Ishikawa (cell line): ENCODE measurements at regions not wholly inside any gene's neighbourhood (a gene's known extent, or its start where the extent isn't known, plus 50 kb on each side); places are given as distances from the start of the nearest gene placed in this dataset.

Source experiments
- CEBPB ChIP-seq: IDR thresholded peaks from 2 replicates; pipeline ENCODE4 v1.6.1; 2012
- CREB1 ChIP-seq: IDR thresholded peaks from 2 replicates; pipeline ENCODE4 v1.6.1; 2012; ENCODE audit warnings: low read depth
- EGR1 ChIP-seq: IDR thresholded peaks from 2 replicates; pipeline ENCODE4 v1.6.1; 2012
- EP300 ChIP-seq: IDR thresholded peaks from 2 replicates; pipeline ENCODE4 v1.6.1; 2012; ENCODE audit warnings: borderline replicate concordance
- FOXM1 ChIP-seq: IDR thresholded peaks from 2 replicates; pipeline ENCODE4 v1.6.1; 2012; ENCODE audit warnings: low read depth, borderline replicate concordance
- MAX ChIP-seq: IDR thresholded peaks from 2 replicates; pipeline ENCODE4 v1.6.1; 2012
- NFIC ChIP-seq: IDR thresholded peaks from 2 replicates; pipeline ENCODE4 v1.6.1; 2012
- RAD21 ChIP-seq: IDR thresholded peaks from 2 replicates; pipeline ENCODE4 v1.6.1; 2012; ENCODE audit warnings: low read depth
- TAF1 ChIP-seq: IDR thresholded peaks from 2 replicates; pipeline ENCODE4 v1.6.1; 2012; ENCODE audit warnings: low read depth, mild to moderate bottlenecking
- TCF12 ChIP-seq: IDR thresholded peaks from 2 replicates; pipeline ENCODE4 v1.6.1; 2012; ENCODE audit warnings: low read depth
- TEAD4 ChIP-seq: IDR thresholded peaks from 2 replicates; pipeline ENCODE4 v1.6.1; 2012
- YY1 ChIP-seq: IDR thresholded peaks from 2 replicates; pipeline ENCODE4 v1.6.1; 2012; ENCODE audit warnings: low read depth
- ZBTB7A ChIP-seq: IDR thresholded peaks from 2 replicates; pipeline ENCODE4 v1.6.1; 2012; ENCODE audit warnings: low read depth
- TF ChIP-seq, protein P1 (sequence below): IDR thresholded peaks from 2 replicates; pipeline ENCODE4 v1.6.1; 2012
- TF ChIP-seq, protein P2 (sequence below): IDR thresholded peaks from 2 replicates; pipeline ENCODE4 v1.6.1; 2012; ENCODE audit warnings: low read depth, mild to moderate bottlenecking

- TF ChIP-seq TCF12 (no peak), RAD21 (no peak), EP300 (no peak), CEBPB (no peak), ZBTB7A (no peak), YY1 (no peak)
Observed at GRCh38 chr3:176068750-176069149, 1128.5 kb downstream of the TBL1XR1 start.

- no peak for TF ChIP-seq NFIC
- TF ChIP-seq FOXM1, result no peak
Observed at GRCh38 chr3:176058856-176059255, 1138.4 kb downstream of the TBL1XR1 start.

- TF ChIP-seq YY1, result no peak
Observed at GRCh38 chr3:176055836-176056235, 1141.4 kb downstream of the TBL1XR1 start.

- TF ChIP-seq ZBTB7A (no peak), YY1 (no peak), FOXM1 (no peak), CREB1 (no peak), NFIC (no peak), CEBPB (no peak), TEAD4 (no peak), MAX (no peak), EGR1 (no peak), TAF1 (no peak), TCF12 (no peak), EP300 (no peak), RAD21 (no peak)
- TF ChIP-seq, protein P1, sequence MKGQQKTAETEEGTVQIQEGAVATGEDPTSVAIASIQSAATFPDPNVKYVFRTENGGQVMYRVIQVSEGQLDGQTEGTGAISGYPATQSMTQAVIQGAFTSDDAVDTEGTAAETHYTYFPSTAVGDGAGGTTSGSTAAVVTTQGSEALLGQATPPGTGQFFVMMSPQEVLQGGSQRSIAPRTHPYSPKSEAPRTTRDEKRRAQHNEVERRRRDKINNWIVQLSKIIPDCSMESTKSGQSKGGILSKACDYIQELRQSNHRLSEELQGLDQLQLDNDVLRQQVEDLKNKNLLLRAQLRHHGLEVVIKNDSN, result no peak
- TF ChIP-seq, protein P2, sequence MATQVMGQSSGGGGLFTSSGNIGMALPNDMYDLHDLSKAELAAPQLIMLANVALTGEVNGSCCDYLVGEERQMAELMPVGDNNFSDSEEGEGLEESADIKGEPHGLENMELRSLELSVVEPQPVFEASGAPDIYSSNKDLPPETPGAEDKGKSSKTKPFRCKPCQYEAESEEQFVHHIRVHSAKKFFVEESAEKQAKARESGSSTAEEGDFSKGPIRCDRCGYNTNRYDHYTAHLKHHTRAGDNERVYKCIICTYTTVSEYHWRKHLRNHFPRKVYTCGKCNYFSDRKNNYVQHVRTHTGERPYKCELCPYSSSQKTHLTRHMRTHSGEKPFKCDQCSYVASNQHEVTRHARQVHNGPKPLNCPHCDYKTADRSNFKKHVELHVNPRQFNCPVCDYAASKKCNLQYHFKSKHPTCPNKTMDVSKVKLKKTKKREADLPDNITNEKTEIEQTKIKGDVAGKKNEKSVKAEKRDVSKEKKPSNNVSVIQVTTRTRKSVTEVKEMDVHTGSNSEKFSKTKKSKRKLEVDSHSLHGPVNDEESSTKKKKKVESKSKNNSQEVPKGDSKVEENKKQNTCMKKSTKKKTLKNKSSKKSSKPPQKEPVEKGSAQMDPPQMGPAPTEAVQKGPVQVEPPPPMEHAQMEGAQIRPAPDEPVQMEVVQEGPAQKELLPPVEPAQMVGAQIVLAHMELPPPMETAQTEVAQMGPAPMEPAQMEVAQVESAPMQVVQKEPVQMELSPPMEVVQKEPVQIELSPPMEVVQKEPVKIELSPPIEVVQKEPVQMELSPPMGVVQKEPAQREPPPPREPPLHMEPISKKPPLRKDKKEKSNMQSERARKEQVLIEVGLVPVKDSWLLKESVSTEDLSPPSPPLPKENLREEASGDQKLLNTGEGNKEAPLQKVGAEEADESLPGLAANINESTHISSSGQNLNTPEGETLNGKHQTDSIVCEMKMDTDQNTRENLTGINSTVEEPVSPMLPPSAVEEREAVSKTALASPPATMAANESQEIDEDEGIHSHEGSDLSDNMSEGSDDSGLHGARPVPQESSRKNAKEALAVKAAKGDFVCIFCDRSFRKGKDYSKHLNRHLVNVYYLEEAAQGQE, result no peak
Observed at GRCh38 chr3:176051766-176052165, 1145.5 kb downstream of the TBL1XR1 start.

DNA sequence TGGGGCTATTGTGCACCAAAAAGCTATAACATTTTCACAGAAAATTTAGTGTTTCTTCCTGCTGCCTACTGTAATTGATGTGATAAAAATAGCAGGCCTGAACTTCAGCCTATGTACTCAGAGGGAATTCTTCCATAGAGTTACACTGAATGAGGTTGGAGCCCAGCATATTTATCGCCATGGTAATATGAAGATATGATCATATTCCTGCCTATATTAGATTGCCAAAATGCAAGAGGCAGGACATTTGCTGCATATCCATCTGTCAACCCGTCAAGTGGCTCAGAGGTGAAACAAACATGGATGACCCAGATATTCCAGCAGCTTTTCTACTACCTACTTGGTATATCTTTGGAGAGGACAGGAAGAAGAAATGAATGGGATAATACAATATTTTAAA, 1150.6 kb downstream of the TBL1XR1 start:
- TF ChIP-seq CEBPB (no peak), TAF1 (no peak), ZBTB7A (no peak), TEAD4 (no peak), NFIC (no peak), YY1 (no peak), TCF12 (no peak), FOXM1 (no peak), EGR1 (no peak)
- TF ChIP-seq, protein P2, result no peak

GRCh38 chr3:176041812-176042211, 1155.5 kb downstream of the TBL1XR1 start:
- no peak for TF ChIP-seq FOXM1
- TF ChIP-seq TAF1, result no peak
- no peak for TF ChIP-seq ZBTB7A
- no peak for TF ChIP-seq EGR1
- TF ChIP-seq, protein P2, result no peak
- TF ChIP-seq RAD21, result no peak
- TF ChIP-seq MAX, result no peak
- TF ChIP-seq YY1, result no peak
- no peak for TF ChIP-seq TCF12
- no peak for TF ChIP-seq EP300
- TF ChIP-seq NFIC, result no peak
- no peak for TF ChIP-seq CREB1
- TF ChIP-seq, protein P1, result no peak
- no peak for TF ChIP-seq TEAD4
